ENCODE measurements at regions not wholly inside any gene's neighbourhood (a gene's known extent, or its start where the extent isn't known, plus 50 kb on each side); places are given as distances from the start of the nearest gene placed in this dataset.

- TF ChIP-seq PITX1 (CRISPR knock-in tag; IDR thresholded peaks at IDR 0.05) (no peak), ZNF263 (CRISPR knock-in tag; IDR thresholded peaks at IDR 0.05) (no peak), NFRKB (IDR thresholded peaks at IDR 0.05) (no peak)
Measured at GRCh38 chr21:15206514-15206913, 141.7 kb upstream of the NRIP1 start (continued).

DNA sequence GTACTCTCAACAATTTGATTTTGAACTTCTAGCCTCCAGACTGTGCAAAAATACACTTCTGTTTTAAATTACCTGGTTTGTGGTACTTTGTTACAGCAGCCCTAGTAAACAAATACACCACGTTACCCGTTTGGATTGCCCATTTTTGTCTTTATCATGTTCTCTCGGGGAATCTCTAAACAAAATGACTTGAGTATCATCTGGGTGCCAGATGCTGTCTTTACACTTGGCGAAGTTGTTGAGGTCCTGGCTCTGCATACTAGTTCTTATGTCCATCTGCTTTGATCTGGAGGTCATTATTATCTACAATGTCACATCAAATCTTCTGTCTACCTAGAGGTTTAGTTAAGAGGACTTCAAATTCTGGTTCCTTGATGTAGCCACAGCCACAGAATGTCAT is 142.4 kb upstream of the NRIP1 start:
- WGBS (ENCODE audit: low lambda C conversion rate), result 98% methylated on average over 4 of the region's 4 CpGs
- no peaks in the 10 kb centered on the region for H3K36me3 ChIP-seq (replicated peaks in 1 of 2; ENCODE audit: control insufficient read depth in 1 of 2, insufficient read depth in 2 of 2, low read length in 2 of 2)
- TF ChIP-seq RBM39 (IDR thresholded peaks at IDR 0.05; ENCODE audit: low read depth, low read length, poor library complexity, severe bottlenecking) (no peak), ZNF263 (CRISPR knock-in tag; IDR thresholded peaks at IDR 0.05) (no peak), ZNF296 (CRISPR knock-in tag; conservative IDR thresholded peaks at IDR 0.05) (no peak), SOX13 (IDR thresholded peaks at IDR 0.05) (no peak), SOX13 (CRISPR knock-in tag; conservative IDR thresholded peaks at IDR 0.05 in 1 of 2, IDR thresholded peaks at IDR 0.05 in 1 of 2) (no peak), SYNCRIP (IDR thresholded peaks at IDR 0.05; ENCODE audit: insufficient read depth, low read depth, low read length) (no peak), FOXA3 (CRISPR knock-in tag; IDR thresholded peaks at IDR 0.05) (no peak), JUND (CRISPR knock-in tag; IDR thresholded peaks at IDR 0.05) (no peak), GPN1 (CRISPR knock-in tag; IDR thresholded peaks at IDR 0.05; ENCODE audit: borderline replicate concordance) (no peak), GABPA (IDR thresholded peaks at IDR 0.05; ENCODE audit: low read depth, low read length) (no peak), GABPA (CRISPR knock-in tag; IDR thresholded peaks at IDR 0.05; ENCODE audit: low read depth) (no peak), CBX5 (CRISPR knock-in tag; IDR thresholded peaks at IDR 0.05; ENCODE audit: borderline replicate concordance) (no peak), ZNF781 (CRISPR knock-in tag; IDR thresholded peaks at IDR 0.05; ENCODE audit: borderline replicate concordance, not compliant biosample characterization) (no peak), ZNF678 (CRISPR knock-in tag; IDR thresholded peaks at IDR 0.05) (no peak), FOSL1 (CRISPR knock-in tag; IDR thresholded peaks at IDR 0.05; ENCODE audit: borderline replicate concordance) (no peak), ZNF567 (CRISPR knock-in tag; IDR thresholded peaks at IDR 0.05; ENCODE audit: borderline replicate concordance) (no peak), ZNF12 (CRISPR knock-in tag; IDR thresholded peaks at IDR 0.05) (no peak), GMEB2 (CRISPR knock-in tag; IDR thresholded peaks at IDR 0.05; ENCODE audit: low read depth) (no peak), ZNF24 (IDR thresholded peaks at IDR 0.05) (no peak), ZBTB46 (CRISPR knock-in tag; IDR thresholded peaks at IDR 0.05; ENCODE audit: borderline replicate concordance) (no peak), KLF15 (CRISPR knock-in tag; IDR thresholded peaks at IDR 0.05; ENCODE audit: borderline replicate concordance) (no peak)
- ChIA-PET CTCF (ENCODE audit: low intra/inter-chr PET ratio, low total read pairs) (no interaction called here), POLR2A (no interaction called here)
- ATAC-seq (no peak), FAIRE-seq (no peak), DNase-seq (ENCODE audit: low spot score) (no peak)
- peak overlapping the region; percentile 3 for H3K27ac ChIP-seq (ENCODE audit: extremely low read length, insufficient read depth, low read length)
- H4K20me1 ChIP-seq (ENCODE audit: insufficient read depth, low read length), result no peaks in the 10 kb centered on the region
- no peaks in the 10 kb centered on the region for H3K9me3 ChIP-seq (ENCODE audit: low read length)
- intact Hi-C loops (cut with micrococcal nuclease; ENCODE audit: unreplicated experiment), result no loop called here
- H3K4me3 ChIP-seq (replicated peaks in 1 of 3; ENCODE audit: insufficient read depth in 1 of 3, low read depth in 2 of 3, low read length in 3 of 3), result no peak overlapping the region
- in situ Hi-C loops (cut with HindIII; ENCODE audit: extremely low pct_ligation_motif_present, low pct_unique_long_range_greater_than_20kb), result loop anchor here (5.0 kb wide), 1 partner anchor 65 kb away; no protein-coding TSS in a partner anchor
- H3K4me1 ChIP-seq (ENCODE audit: insufficient read depth, low read length), result peaks cover 82% of the 10 kb centered on the region
- H2AFZ ChIP-seq (ENCODE audit: low read length), result no peak overlapping the region
- no peak overlapping the region for H3K9ac ChIP-seq (ENCODE audit: insufficient read depth, low read depth, low read length)
- H3K4me2 ChIP-seq (ENCODE audit: low read depth, low read length), result no peak overlapping the region
- no TSS peak for BruUV-seq (replicated peaks)
- no peaks in the 10 kb centered on the region for H3K27me3 ChIP-seq (ENCODE audit: control insufficient read depth in 1 of 2, insufficient read depth in 2 of 2, low read length in 2 of 2)
- no peaks in the 10 kb centered on the region for H3K79me2 ChIP-seq (ENCODE audit: insufficient read depth, low read length)
